ENCODE measurements at regions not wholly inside any gene's neighbourhood (a gene's known extent, or its start where the extent isn't known, plus 50 kb on each side); places are given as distances from the start of the nearest gene placed in this dataset.

- no peak overlapping the region for H3K27ac Mint-ChIP-seq
- H3K9me3 Mint-ChIP-seq, result no peaks in the 10 kb centered on the region
- Histone ChIP-seq H3K27me3 (ENCODE audit: control insufficient read depth, insufficient read depth, low read length) (no peaks in the 10 kb centered on the region), H3K4me3 (ENCODE audit: low read length) (no peak overlapping the region), H3K4me1 (ENCODE audit: control insufficient read depth, insufficient read depth, low read length) (no peaks in the 10 kb centered on the region), H3K27ac (ENCODE audit: low read length) (no peak overlapping the region), H3K9me3 (ENCODE audit: control insufficient read depth, insufficient read depth, low read length) (no peaks in the 10 kb centered on the region), H3K36me3 (ENCODE audit: control insufficient read depth, insufficient read depth, low read length) (no peaks in the 10 kb centered on the region)
- ATAC-seq, result no peak
- no peaks in the 10 kb centered on the region for H3K36me3 Mint-ChIP-seq
- H3K4me3 Mint-ChIP-seq, result no peak overlapping the region
- DNase-seq, result no peak
- intact Hi-C loops (cut with micrococcal nuclease), result no loop called here
- H3K27me3 Mint-ChIP-seq (ENCODE audit: low read depth in 2 of 2), result peaks cover 2 to 18% of the 10 kb centered on the region in 2 donors
- WGBS (ENCODE audit: insufficient coverage), result 84% methylated on average over 2 of the region's 2 CpGs
- no peaks in the 10 kb centered on the region for H3K4me1 Mint-ChIP-seq
- no peak for TF ChIP-seq CTCF (IDR thresholded peaks at IDR 0.05)
These were observed 142.2 kb upstream of the EOLA2 start for GRCh38 chrX:150080497-150080896.

- 86% methylated on average over 2 of the region's 3 CpGs for WGBS (ENCODE audit: insufficient coverage)
- DNase-seq (no peak), ATAC-seq (no peak)
- no peak for TF ChIP-seq CTCF (IDR thresholded peaks at IDR 0.05)
- no peak overlapping the region for H3K4me3 Mint-ChIP-seq
- Histone ChIP-seq H3K36me3 (ENCODE audit: control insufficient read depth, insufficient read depth, low read length) (no peaks in the 10 kb centered on the region), H3K9me3 (ENCODE audit: control insufficient read depth, insufficient read depth, low read length) (no peaks in the 10 kb centered on the region), H3K4me1 (ENCODE audit: control insufficient read depth, insufficient read depth, low read length) (no peaks in the 10 kb centered on the region), H3K27me3 (ENCODE audit: control insufficient read depth, insufficient read depth, low read length) (no peaks in the 10 kb centered on the region), H3K4me3 (ENCODE audit: low read length) (no peak overlapping the region), H3K27ac (ENCODE audit: low read length) (no peak overlapping the region)
- intact Hi-C loops (cut with micrococcal nuclease), result no loop called here
- H3K27me3 Mint-ChIP-seq (ENCODE audit: low read depth in 2 of 2), result peaks cover 2 to 14% of the 10 kb centered on the region in 2 donors
- no peaks in the 10 kb centered on the region for H3K4me1 Mint-ChIP-seq
- H3K9me3 Mint-ChIP-seq, result no peaks in the 10 kb centered on the region
- no peak overlapping the region for H3K27ac Mint-ChIP-seq
- no peaks in the 10 kb centered on the region for H3K36me3 Mint-ChIP-seq
These were observed 142.8 kb upstream of the EOLA2 start for GRCh38 chrX:150081076-150081475.

- TF ChIP-seq CTCF (IDR thresholded peaks at IDR 0.05), result no peak
- H3K27ac ChIP-seq (ENCODE audit: low read length), result no peak overlapping the region
- no peak for DNase-seq
- H3K9me3 ChIP-seq (ENCODE audit: control insufficient read depth, insufficient read depth, low read length), result no peaks in the 10 kb centered on the region
- Mint-ChIP-seq H3K36me3 (no peaks in the 10 kb centered on the region), H3K9me3 (no peaks in the 10 kb centered on the region), H3K4me1 (no peaks in the 10 kb centered on the region), H3K27ac (no peak overlapping the region), H3K27me3 (ENCODE audit: low read depth in 2 of 2) (peaks cover 0 to 2% of the 10 kb centered on the region in 2 donors), H3K4me3 (no peak overlapping the region)
- ATAC-seq, result no peak
- no peaks in the 10 kb centered on the region for H3K27me3 ChIP-seq (ENCODE audit: control insufficient read depth, insufficient read depth, low read length)
- WGBS (ENCODE audit: insufficient coverage), result 86% methylated on average over 5 of the region's 5 CpGs
- no peak overlapping the region for H3K4me3 ChIP-seq (ENCODE audit: low read length)
- no peaks in the 10 kb centered on the region for H3K4me1 ChIP-seq (ENCODE audit: control insufficient read depth, insufficient read depth, low read length)
- intact Hi-C loops (cut with micrococcal nuclease), result no loop called here
- no peaks in the 10 kb centered on the region for H3K36me3 ChIP-seq (ENCODE audit: control insufficient read depth, insufficient read depth, low read length)
These were observed 146.4 kb upstream of the EOLA2 start for GRCh38 chrX:150084496-150085229.

- Mint-ChIP-seq H3K27me3 (ENCODE audit: low read depth in 2 of 2) (peaks cover 2 to 9% of the 10 kb centered on the region in 2 donors), H3K27ac (no peak overlapping the region), H3K9me3 (no peaks in the 10 kb centered on the region), H3K4me1 (no peaks in the 10 kb centered on the region), H3K4me3 (no peak overlapping the region), H3K36me3 (no peaks in the 10 kb centered on the region)
- WGBS (ENCODE audit: insufficient coverage), result 77% methylated on average over 1 of the region's 1 CpG
- TF ChIP-seq CTCF (IDR thresholded peaks at IDR 0.05), result no peak
- no peak overlapping the region for H3K27ac ChIP-seq (ENCODE audit: low read length)
- no peaks in the 10 kb centered on the region for H3K36me3 ChIP-seq (ENCODE audit: control insufficient read depth, insufficient read depth, low read length)
- H3K4me3 ChIP-seq (ENCODE audit: low read length), result no peak overlapping the region
- no peaks in the 10 kb centered on the region for H3K9me3 ChIP-seq (ENCODE audit: control insufficient read depth, insufficient read depth, low read length)
- intact Hi-C loops (cut with micrococcal nuclease), result no loop called here
- no peak for DNase-seq
- no peak for ATAC-seq
- no peaks in the 10 kb centered on the region for H3K27me3 ChIP-seq (ENCODE audit: control insufficient read depth, insufficient read depth, low read length)
- H3K4me1 ChIP-seq (ENCODE audit: control insufficient read depth, insufficient read depth, low read length), result no peaks in the 10 kb centered on the region
These were observed 147.6 kb upstream of the EOLA2 start for GRCh38 chrX:150085881-150086280.

Measured in natural killer cell (primary cell).